ENCODE measurements at regions not wholly inside any gene's neighbourhood (a gene's known extent, or its start where the extent isn't known, plus 50 kb on each side); places are given as distances from the start of the nearest gene placed in this dataset.

DNA sequence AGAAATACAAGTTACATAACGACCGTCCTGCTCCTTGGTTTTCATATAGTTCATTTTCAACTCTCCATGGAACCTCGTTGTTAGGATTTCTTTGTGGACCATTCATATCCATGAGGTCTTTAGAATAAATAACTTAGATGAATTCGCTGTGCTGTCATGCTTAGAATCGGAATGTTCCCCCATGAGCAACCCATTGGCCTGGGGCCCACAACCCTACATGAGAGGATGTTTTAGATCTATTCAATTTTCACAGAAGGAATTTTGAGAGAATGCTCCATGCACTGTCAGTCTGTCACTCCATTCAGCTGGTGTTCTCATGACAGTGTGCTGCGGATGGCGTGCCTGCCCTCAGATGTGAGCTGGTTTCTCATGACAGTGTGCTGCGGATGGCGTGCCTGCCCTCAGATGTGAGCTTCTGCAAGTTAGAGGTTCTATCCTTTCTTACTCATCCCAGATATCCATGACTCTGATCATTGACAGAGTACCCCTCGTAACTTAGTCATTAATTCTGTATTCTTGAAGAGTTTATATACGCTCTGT is 1193.1 kb downstream of the EFNB2 start:
- DNase-seq = no peak

DNA sequence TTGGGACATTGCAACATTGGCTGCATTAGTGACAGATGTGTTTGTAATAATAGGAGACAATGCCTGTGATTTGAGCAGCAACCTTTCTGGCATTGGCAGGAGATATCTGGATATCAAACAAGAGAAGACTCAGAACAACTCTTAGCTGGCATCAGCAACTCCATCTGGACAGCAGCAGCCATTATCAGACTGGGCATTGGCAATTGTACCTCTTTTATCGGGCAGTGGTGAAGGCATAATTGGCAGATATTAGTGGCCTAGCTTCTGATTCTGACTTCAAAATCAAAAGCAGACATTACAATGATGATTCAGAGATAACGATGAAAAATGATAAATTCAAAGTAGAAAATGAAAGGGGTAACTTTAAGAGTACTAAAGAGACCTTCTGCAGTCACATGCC is 1193.7 kb downstream of the EFNB2 start:
- no peak for DNase-seq

DNA sequence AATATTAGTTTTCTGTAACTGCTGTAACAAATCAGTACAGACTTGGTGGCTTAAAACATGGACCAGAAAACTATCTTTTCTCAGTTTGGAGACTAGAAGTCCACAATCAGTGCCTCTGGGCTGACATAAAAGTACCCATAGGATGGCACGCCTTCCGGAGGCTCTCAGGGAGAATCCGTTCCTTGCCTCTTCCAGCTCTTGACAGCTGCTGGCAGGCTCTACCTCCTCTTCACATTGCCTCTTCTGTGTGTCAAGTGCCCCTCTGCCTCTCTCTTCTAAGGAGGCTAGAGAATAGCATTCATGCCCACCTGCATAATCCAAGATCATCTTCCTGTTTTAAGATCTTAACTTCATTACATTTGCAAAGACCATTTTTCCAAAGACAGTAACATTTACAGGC is 1194.2 kb downstream of the EFNB2 start:
- DNase-seq = peak in 1 of 3 experiments; percentile 56

DNA sequence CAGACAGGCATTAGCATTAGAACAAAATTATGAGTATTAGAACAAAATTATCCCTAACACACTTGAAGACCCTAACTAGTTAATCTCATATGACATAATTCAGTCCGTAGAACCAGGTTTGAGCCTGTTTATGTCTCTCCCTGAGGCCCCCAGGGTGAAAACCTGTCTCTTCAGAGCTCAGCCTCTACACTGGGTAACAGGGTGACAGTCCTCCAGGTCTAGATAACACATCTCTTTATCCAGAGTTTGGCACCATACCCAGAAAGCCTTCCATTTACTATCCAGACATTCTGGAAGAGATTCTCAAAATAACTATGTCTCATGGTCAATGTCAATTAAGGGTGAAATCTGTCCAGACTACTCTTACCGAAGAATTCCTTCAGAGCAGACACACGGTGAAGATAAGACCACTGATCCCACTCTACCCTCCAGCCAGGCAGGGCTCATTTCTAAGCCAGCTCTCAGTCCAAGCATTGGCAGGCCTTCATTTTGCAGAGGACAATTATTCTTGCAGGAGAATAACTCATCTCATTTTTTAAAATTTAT is 1195.3 kb downstream of the EFNB2 start:
- no peak for DNase-seq

DNA sequence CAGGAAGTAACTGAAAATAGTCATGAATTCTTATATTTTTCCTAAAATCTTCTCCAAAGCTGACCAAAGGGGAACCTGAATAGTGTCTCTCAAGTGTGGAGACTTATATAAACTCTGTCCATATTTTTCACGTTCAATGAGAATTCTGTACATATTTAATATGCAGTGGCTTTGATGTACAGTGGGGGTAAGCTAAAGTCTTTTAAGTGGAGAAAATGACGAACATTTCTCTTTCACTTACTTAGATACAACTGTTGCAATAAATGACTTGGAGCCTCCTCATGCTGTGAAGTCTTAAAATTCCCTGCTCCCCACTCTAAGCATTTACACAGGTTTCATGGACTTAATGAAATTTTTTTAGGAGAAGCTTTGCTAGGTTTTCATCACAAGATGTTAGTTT is 1196.7 kb downstream of the EFNB2 start:
- no peak for DNase-seq

- no peak for DNase-seq
These were observed 1197.5 kb downstream of the EFNB2 start for GRCh38 chr13:105338006-105338405.

- no peak for DNase-seq
These were observed 1198.5 kb downstream of the EFNB2 start for GRCh38 chr13:105336706-105337576.

GRCh38 chr13:105334211-105334610 is 1201.3 kb downstream of the EFNB2 start:
- no peak for DNase-seq

GRCh38 chr13:105333416-105333815 is 1202.0 kb downstream of the EFNB2 start:
- no peak for DNase-seq

- no peak for DNase-seq
These were observed 1206.1 kb downstream of the EFNB2 start for GRCh38 chr13:105329359-105329758.

DNA sequence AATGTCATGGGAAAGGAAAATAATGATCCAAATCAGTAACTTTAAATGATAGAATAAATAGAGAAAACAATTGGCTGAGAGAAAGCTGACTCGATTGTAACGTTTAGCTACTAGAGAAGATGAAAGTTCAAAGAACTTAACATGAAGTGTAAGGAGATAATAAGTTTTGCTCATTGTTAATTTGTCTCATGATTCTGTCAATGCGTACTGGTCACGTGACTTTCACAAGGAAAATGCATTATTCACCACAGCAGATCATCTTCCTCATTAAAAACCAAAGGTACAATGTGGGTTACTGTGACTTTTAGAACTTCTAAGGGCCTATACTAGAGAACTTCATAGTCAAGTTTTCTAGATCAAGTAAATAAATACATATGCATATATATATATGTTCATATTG is 1207.2 kb downstream of the EFNB2 start:
- no peak for DNase-seq

GRCh38 chr13:105327581-105328126 is 1207.8 kb downstream of the EFNB2 start:
- peak in 2 of 3 experiments; percentile 57 to 94 for DNase-seq

GRCh38 chr13:105319875-105320274 is 1215.6 kb downstream of the EFNB2 start:
- no peak for DNase-seq

GRCh38 chr13:105316731-105317130 is 1218.7 kb downstream of the EFNB2 start:
- no peak for DNase-seq

DNA sequence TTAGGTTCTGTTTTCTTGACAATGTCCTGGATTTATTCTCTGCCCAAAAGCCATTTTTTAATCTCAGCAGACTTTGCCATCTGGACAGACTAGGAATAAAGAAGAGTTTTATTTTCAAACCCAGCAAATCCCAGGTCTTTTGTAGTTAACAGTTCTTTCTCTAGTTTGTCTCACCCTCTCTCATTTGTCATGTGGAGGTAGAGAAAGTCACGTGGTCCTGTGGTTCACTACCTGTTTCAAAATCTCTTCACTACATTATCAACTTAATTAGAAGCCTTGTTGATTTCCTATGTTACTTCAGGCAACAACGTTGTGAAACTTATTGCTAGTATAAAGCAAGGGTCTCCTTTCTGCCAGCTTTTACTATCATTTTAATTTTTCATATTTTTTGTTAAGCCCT is 1222.6 kb downstream of the EFNB2 start:
- DNase-seq = no peak

GRCh38 chr13:105311094-105311493 is 1224.4 kb downstream of the EFNB2 start:
- DNase-seq = no peak

DNA sequence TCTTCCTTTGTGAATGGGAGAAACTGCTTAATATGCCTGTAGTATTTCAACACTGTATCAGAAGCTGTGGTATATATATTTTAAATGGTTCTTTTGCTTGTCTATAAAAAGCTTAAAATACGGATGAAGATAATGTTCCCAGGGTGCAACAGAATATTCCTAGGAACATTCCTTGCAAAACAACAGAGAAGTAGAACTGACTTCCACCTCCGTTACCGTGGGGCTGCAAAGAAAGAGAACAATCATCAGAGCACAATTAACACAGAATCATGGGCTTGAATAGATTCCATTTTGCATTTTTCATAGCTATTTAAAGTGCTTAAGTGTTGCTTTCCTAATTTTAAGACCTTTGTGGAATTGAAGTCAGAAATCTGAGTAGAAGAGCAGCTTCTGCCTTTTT is 1227.7 kb downstream of the EFNB2 start:
- no peak for DNase-seq

- no peak for DNase-seq
These were observed 1237.6 kb downstream of the EFNB2 start for GRCh38 chr13:105297839-105298238.

DNA sequence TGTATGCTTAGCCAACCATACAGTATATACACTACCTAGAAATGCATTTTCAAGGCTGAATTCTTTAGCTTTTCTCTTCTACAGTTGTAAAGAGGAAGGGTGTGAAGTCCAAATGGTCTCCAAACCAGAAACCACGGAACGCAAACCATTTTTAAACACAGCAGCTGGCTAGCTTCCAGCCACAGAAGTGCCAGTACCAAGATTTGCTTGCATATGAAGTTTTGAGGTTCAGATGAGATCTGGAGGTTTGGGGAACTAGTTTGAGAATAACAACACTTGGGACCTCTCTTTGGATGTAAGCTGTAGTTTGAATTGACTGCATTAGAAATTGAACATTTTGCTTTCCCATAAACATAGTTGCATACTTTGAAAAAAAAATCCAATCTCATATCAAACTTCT is 1243.5 kb downstream of the EFNB2 start:
- no peak for DNase-seq

- DNase-seq = no peak
These were observed 1244.9 kb downstream of the EFNB2 start for GRCh38 chr13:105290596-105290995.

DNA sequence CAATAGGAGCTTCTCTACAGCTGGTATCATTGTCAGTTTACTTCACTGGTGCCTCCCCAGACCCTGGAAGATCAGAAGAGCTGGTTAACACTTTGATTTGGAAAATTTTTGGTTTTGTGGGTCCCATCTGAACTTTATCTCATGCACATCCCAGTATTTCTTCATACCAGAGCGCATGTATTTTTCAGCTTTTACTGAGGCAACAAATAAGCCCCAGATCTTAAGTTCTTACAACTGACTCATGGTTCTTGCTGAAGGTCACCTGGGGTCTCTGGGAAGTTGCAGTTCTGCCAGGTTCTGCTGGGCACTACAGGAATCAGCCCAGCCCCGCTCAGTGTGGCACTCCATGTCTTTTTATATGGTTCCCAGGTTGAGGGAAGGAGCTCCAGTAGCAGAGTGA is 1249.9 kb downstream of the EFNB2 start:
- no peak for DNase-seq

DNA sequence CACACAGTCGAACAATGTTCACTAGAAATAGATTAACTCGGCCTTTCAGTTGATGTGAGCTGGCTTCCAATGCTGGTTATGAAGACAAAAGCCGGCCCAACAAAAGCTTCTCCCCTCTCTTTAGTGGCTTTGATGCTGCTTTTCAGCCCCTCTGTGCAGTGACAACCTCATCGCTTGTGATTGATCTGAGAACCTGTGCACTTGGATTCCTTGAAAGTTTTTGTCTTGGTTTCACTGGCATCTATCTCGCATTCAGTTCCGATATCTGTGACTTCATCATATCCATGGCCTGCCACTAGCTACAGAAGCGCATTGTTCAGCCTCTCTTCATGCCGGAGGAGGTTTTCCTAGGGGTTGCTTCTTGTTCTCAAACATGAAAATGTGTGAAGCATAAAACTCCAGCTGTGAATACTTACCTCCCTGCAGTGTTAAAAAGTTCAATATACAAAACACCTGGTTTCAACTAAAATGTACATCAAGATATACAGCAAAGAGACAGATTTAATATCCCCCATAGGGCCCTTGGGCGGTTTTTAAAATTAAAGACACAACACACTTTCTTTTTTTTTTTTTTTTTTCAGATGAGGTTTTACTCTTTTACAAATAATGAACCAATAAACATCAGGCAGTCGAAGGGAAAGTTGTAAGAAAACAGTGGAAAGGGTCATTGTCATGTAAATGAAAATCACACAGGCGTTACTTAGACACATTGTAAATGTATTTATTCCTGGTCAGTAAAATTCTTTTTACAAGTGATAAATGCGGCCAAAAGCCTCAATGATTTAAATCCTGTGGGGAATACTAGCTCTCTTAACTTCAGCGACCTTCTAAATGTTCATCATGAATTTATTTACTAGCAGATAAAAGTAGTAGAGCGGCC is 1252.8 kb downstream of the EFNB2 start:
- no peak for DNase-seq

GRCh38 chr13:105278943-105279381 is 1256.5 kb downstream of the EFNB2 start:
- peak in 2 of 3 experiments; percentile 41 to 71 for DNase-seq

Measured in NCI-H1417 (cell line).